Activated B cell treated with CpG ODN at 0.5 μM for 24 hours (primary cell): ENCODE measurements at regions not wholly inside any gene's neighbourhood (a gene's known extent, or its start where the extent isn't known, plus 50 kb on each side); places are given as distances from the start of the nearest gene placed in this dataset.

Experiments used
- ATAC-seq: fragments of 200-7000 bp; cut with Tn5 transposase; one replicate; pipeline ENCODE4 v1.10.0; 2021; ENCODE audit warnings: low read depth, mild to moderate bottlenecking, moderate library complexity
- CTCF ChIA-PET: fragments of 350-600 bp; sonication (Branson Sonifier 250); formaldehyde crosslinking; loops from one replicate; lab custom pipeline; 2021; ENCODE audit warnings: antibody characterized with exemption; lab: Charles Lee
- POLR2A ChIA-PET: fragments of 350-600 bp; sonication (Branson Sonifier 250); formaldehyde crosslinking; loops from one replicate; lab custom pipeline; 2021; ENCODE audit warnings: antibody characterized with exemption; lab: Charles Lee
- DNase-seq: peaks from one replicate; pipeline ENCODE4 v3.0.0; 2022
- H3K27ac Mint-ChIP-seq: one replicate; pipeline ENCODE4 v1.8.0; 2020; ENCODE audit warnings: mixed read lengths
- H3K27me3 Mint-ChIP-seq: one replicate; pipeline ENCODE4 v1.8.0; 2021; ENCODE audit warnings: mixed read lengths
- H3K36me3 Mint-ChIP-seq: one replicate; pipeline ENCODE4 v1.8.0; 2021; ENCODE audit warnings: low read depth, mixed read lengths
- H3K4me1 Mint-ChIP-seq: one replicate; pipeline ENCODE4 v1.8.0; 2021; ENCODE audit warnings: mixed read lengths
- H3K4me3 Mint-ChIP-seq: one replicate; pipeline ENCODE4 v1.8.0; 2020; ENCODE audit warnings: mild to moderate bottlenecking, mixed read lengths
- H3K9me3 Mint-ChIP-seq: one replicate; pipeline ENCODE4 v1.8.0; 2020; ENCODE audit warnings: mixed read lengths
- intact Hi-C: fragments of 100-400 bp; cut with micrococcal nuclease; formaldehyde crosslinking; loops from one replicate; pipeline ENCODE4 v1.15.1; 2024
- TF ChIP-seq, protein P1 (sequence below): fragments of 200-600 bp; IDR thresholded peaks from one replicate; pipeline ENCODE4 v1.8.0; 2022; ENCODE audit warnings: antibody characterized with exemption, mild to moderate bottlenecking

DNA sequence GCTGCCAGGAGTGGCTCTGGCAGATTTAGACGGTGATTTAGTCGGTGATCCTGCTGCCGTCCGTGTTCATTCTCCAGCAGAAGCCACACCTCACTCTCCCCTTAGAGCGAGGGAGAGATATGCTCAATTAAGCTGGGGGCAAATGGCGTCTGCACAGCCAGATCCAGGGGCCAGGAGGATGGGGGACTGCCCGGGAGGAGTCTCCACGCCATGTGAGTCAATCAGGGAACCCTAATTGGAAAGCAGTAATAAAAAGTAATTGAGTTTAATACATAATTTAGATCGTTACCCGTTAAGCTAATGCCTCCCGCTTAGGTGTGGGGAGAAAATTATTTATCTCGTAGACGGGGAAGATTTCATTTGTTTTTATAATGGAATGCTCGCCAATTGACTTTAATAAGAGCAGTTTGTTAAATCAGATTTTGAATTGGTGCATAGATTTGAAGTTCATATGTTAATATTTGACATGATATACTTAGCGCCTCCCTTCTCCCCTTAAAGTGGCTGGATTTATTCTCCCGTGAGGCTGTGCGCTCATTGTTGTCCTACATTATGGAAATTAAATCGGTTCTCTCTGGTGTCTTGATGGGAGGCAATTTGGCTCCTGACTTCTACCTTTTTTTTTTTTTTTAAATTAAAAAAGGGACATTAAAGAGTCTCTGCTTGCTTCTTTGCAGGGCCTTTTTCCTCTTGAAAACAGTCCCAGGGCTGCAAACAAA lies 104.9 kb upstream of the C14orf180 start:
- H3K27ac Mint-ChIP-seq = no peak overlapping the region
- no peaks in the 10 kb centered on the region for H3K36me3 Mint-ChIP-seq
- ChIA-PET POLR2A (no interaction called here), CTCF (no interaction called here)
- no peaks in the 10 kb centered on the region for H3K9me3 Mint-ChIP-seq
- peaks cover 11% of the 10 kb centered on the region for H3K27me3 Mint-ChIP-seq
- no peaks in the 10 kb centered on the region for H3K4me1 Mint-ChIP-seq
- no peak for ATAC-seq
- no peak overlapping the region for H3K4me3 Mint-ChIP-seq
- no peak for DNase-seq
- TF ChIP-seq, protein P1, sequence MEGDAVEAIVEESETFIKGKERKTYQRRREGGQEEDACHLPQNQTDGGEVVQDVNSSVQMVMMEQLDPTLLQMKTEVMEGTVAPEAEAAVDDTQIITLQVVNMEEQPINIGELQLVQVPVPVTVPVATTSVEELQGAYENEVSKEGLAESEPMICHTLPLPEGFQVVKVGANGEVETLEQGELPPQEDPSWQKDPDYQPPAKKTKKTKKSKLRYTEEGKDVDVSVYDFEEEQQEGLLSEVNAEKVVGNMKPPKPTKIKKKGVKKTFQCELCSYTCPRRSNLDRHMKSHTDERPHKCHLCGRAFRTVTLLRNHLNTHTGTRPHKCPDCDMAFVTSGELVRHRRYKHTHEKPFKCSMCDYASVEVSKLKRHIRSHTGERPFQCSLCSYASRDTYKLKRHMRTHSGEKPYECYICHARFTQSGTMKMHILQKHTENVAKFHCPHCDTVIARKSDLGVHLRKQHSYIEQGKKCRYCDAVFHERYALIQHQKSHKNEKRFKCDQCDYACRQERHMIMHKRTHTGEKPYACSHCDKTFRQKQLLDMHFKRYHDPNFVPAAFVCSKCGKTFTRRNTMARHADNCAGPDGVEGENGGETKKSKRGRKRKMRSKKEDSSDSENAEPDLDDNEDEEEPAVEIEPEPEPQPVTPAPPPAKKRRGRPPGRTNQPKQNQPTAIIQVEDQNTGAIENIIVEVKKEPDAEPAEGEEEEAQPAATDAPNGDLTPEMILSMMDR = no peak
- intact Hi-C loops = no loop called here

- TF ChIP-seq, protein P1 = no peak
- Mint-ChIP-seq H3K9me3 (no peaks in the 10 kb centered on the region), H3K27me3 (peaks cover 11% of the 10 kb centered on the region), H3K36me3 (no peaks in the 10 kb centered on the region), H3K4me3 (no peak overlapping the region), H3K27ac (no peak overlapping the region), H3K4me1 (no peaks in the 10 kb centered on the region)
- ATAC-seq (no peak), DNase-seq (no peak)
- intact Hi-C loops = no loop called here
- CTCF ChIA-PET = no interaction called here
- POLR2A ChIA-PET = no interaction called here
Measured at GRCh38 chr14:104475256-104475655, 104.3 kb upstream of the C14orf180 start.

GRCh38 chr14:104475802-104476201 lies 103.8 kb upstream of the C14orf180 start:
- intact Hi-C loops = no loop called here
- POLR2A ChIA-PET = no interaction called here
- Mint-ChIP-seq H3K4me3 (no peak overlapping the region), H3K36me3 (no peaks in the 10 kb centered on the region), H3K27me3 (peaks cover 11% of the 10 kb centered on the region), H3K9me3 (no peaks in the 10 kb centered on the region), H3K4me1 (no peaks in the 10 kb centered on the region), H3K27ac (no peak overlapping the region)
- no peak for ATAC-seq
- CTCF ChIA-PET = no interaction called here
- no peak for DNase-seq
- TF ChIP-seq, protein P1 = no peak

DNA sequence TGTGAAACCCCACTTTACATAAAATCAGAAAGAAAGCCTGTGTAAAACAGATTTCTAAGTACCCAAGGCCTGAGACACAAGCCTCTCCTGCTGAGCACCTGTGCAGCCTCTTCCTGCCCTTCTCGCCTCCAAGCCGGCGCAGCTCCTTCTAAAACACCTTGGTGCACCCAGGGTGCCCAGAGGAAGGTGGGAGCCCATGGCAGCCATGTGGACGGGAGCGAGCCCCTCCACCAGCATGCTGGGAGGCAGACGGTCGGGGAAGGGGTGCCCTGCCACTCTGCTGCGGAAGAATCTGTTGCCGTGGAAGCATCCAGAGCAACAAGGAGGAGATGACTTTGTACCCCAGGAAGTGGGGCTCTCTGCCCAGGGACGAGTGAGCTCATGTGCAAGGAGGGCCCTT lies 103.1 kb upstream of the C14orf180 start:
- CTCF ChIA-PET = no interaction called here
- Mint-ChIP-seq H3K9me3 (peaks cover 3% of the 10 kb centered on the region), H3K27ac (no peak overlapping the region), H3K36me3 (no peaks in the 10 kb centered on the region), H3K4me1 (no peaks in the 10 kb centered on the region), H3K27me3 (peaks cover 11% of the 10 kb centered on the region), H3K4me3 (no peak overlapping the region)
- DNase-seq (no peak), ATAC-seq (no peak)
- TF ChIP-seq, protein P1 = no peak
- intact Hi-C loops = no loop called here
- POLR2A ChIA-PET = no interaction called here

DNA sequence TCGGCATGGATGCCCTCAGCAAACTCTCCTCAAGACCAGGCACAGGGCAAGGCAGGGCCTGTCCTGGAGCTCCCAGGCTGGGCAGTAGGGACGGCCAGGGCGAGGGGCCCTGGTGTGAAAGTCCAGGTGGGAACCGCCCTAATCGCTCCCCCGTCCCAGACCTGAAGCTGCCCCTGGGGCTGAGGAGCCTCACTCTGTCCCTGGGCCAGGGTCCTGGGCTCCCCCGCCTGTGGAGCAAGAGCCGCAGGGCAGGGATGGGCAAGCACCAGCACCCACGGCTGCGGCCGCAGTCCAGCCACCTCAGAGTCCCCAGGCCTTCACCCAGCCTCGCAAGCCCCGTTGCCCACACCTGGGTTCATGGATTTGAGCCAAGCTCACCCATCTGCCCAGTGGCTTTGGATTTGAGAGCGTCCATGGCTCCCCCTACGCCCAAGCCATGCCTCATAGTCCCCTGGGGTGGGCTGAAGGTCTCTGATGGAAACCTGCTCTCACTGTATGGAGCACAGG lies 102.4 kb upstream of the C14orf180 start:
- POLR2A ChIA-PET = no interaction called here
- no peak overlapping the region for H3K27ac Mint-ChIP-seq

More for the DNA sequence above, 102.4 kb upstream of the C14orf180 start:
- CTCF ChIA-PET = no interaction called here
- TF ChIP-seq, protein P1 = no peak
- H3K36me3 Mint-ChIP-seq = no peaks in the 10 kb centered on the region
- H3K4me3 Mint-ChIP-seq = no peak overlapping the region
- no peak for ATAC-seq
- H3K9me3 Mint-ChIP-seq = peaks cover 8% of the 10 kb centered on the region
- no peaks in the 10 kb centered on the region for H3K4me1 Mint-ChIP-seq
- intact Hi-C loops = no loop called here
- peaks cover 11% of the 10 kb centered on the region for H3K27me3 Mint-ChIP-seq
- DNase-seq = no peak
